HEK293 (cell line): ENCODE measurements at regions not wholly inside any gene's neighbourhood (a gene's known extent, or its start where the extent isn't known, plus 50 kb on each side); places are given as distances from the start of the nearest gene placed in this dataset.

ENCODE experiments used
- CTCF ChIA-PET: fragments of 350-600 bp; formaldehyde crosslinking; extraction: SDS; loops from one replicate; lab custom pipeline; 2021; ENCODE audit warnings: antibody characterized with exemption; lab: Yijun Ruan, JAX
- POLR2A ChIA-PET: fragments of 300-600 bp; formaldehyde crosslinking; extraction: SDS; loops from one replicate; lab custom pipeline; 2020; ENCODE audit warnings: antibody characterized with exemption, inconsistent platforms; lab: Yijun Ruan, JAX
- H3K27ac ChIP-seq: fragments of 200-500 bp; sonication (Bioruptor generic); 2 replicates; pipeline ENCODE4 v1.5.1; 2014; ENCODE audit warnings: low read depth, low read length, control low read depth, inconsistent platforms; ENCODE audit errors: extremely low read depth
- H3K36me3 ChIP-seq, 2 experiments: fragments of 200-500 bp in 1 of 2; sonication (Bioruptor generic) in 1 of 2; 1 replicate in 1 of 2; 2 replicates in 1 of 2; pipeline ENCODE4 v1.5.1; 2014 to 2017; ENCODE audit warnings: inconsistent platforms in 2 of 2, low read length in 2 of 2; ENCODE audit not compliant: control insufficient read depth in 2 of 2, insufficient read depth in 1 of 2
- H3K4me1 ChIP-seq: fragments of 200-500 bp; sonication (Bioruptor generic); 2 replicates; pipeline ENCODE4 v1.5.1; 2014; ENCODE audit warnings: mild to moderate bottlenecking, low read length, inconsistent platforms; ENCODE audit not compliant: control insufficient read depth, insufficient read depth
- H3K4me3 ChIP-seq: 2 replicates; pipeline ENCODE4 v1.5.1; 2011; ENCODE audit warnings: low read depth, mild to moderate bottlenecking, control low read depth, low read length, moderate library complexity
- H3K9me3 ChIP-seq: fragments of 200-500 bp; sonication (Bioruptor generic); 2 replicates; pipeline ENCODE4 v1.5.1; 2014; ENCODE audit warnings: low read depth, low read length, inconsistent platforms; ENCODE audit not compliant: control insufficient read depth, insufficient read depth
- CTCF ChIP-seq: fragments of 450-650 bp; formaldehyde crosslinking; IDR thresholded peaks from 2 replicates; pipeline ENCODE4 v1.5.1; 2016; ENCODE audit warnings: missing biosample characterization, missing genetic modification characterization
- GLI2 ChIP-seq: fragments of 450-650 bp; formaldehyde crosslinking; IDR thresholded peaks from 2 replicates; pipeline ENCODE4; 2017; ENCODE audit warnings: missing biosample characterization, missing genetic modification characterization, low read depth, borderline replicate concordance
- GLI4 ChIP-seq: fragments of 450-650 bp; formaldehyde crosslinking; IDR thresholded peaks from 2 replicates; pipeline ENCODE4 v1.5.1; 2016; ENCODE audit warnings: missing biosample characterization, missing genetic modification characterization
- KLF10 ChIP-seq: fragments of 450-650 bp; IDR thresholded peaks from 2 replicates; pipeline ENCODE4 v1.5.1; 2018; ENCODE audit warnings: missing biosample characterization, mild to moderate bottlenecking, missing genetic modification characterization
- ZBTB26 ChIP-seq: fragments of 450-650 bp; formaldehyde crosslinking; optimal IDR thresholded peaks from 2 replicates; pipeline ENCODE3; 2016; ENCODE audit warnings: missing biosample characterization, mild to moderate bottlenecking, missing genetic modification characterization
- ZNF121 ChIP-seq: fragments of 450-650 bp; formaldehyde crosslinking; IDR thresholded peaks from 2 replicates; pipeline ENCODE4 v1.5.1; 2016; ENCODE audit warnings: missing biosample characterization, missing genetic modification characterization
- ZNF133 ChIP-seq: fragments of 450-650 bp; formaldehyde crosslinking; IDR thresholded peaks from 2 replicates; pipeline ENCODE4 v1.5.1; 2016; ENCODE audit warnings: missing biosample characterization, missing genetic modification characterization
- ZNF146 ChIP-seq: fragments of 450-650 bp; formaldehyde crosslinking; IDR thresholded peaks from 2 replicates; pipeline ENCODE4 v1.5.1; 2016; ENCODE audit warnings: missing biosample characterization, missing genetic modification characterization
- ZNF175 ChIP-seq: fragments of 450-650 bp; formaldehyde crosslinking; IDR thresholded peaks from 2 replicates; pipeline ENCODE4 v1.5.1; 2016; ENCODE audit warnings: missing biosample characterization, missing genetic modification characterization
- ZNF514 ChIP-seq: fragments of 450-650 bp; formaldehyde crosslinking; IDR thresholded peaks from 2 replicates; pipeline ENCODE4 v1.5.1; 2016; ENCODE audit warnings: missing biosample characterization, missing genetic modification characterization
- ZNF639 ChIP-seq: fragments of 450-650 bp; formaldehyde crosslinking; IDR thresholded peaks from 2 replicates; pipeline ENCODE4 v1.5.1; 2016; ENCODE audit warnings: missing biosample characterization, missing genetic modification characterization
- ZSCAN4 ChIP-seq: fragments of 450-650 bp; formaldehyde crosslinking; IDR thresholded peaks from 2 replicates; pipeline ENCODE4 v1.5.1; 2017; ENCODE audit warnings: missing biosample characterization, missing genetic modification characterization
- TF ChIP-seq, protein P1 (sequence below): fragments of 450-650 bp; formaldehyde crosslinking; IDR thresholded peaks from 2 replicates; pipeline ENCODE4 v1.5.1; 2016; ENCODE audit warnings: missing biosample characterization, missing genetic modification characterization
- TF ChIP-seq, protein P2 (sequence below): fragments of 450-650 bp; formaldehyde crosslinking; IDR thresholded peaks from 2 replicates; pipeline ENCODE4 v1.5.1; 2016; ENCODE audit warnings: missing biosample characterization, missing genetic modification characterization
- TF ChIP-seq, protein P3 (sequence below): fragments of 450-650 bp; formaldehyde crosslinking; IDR thresholded peaks from 2 replicates; pipeline ENCODE4 v1.5.1; 2016; ENCODE audit warnings: missing biosample characterization, missing genetic modification characterization
- TF ChIP-seq, protein P4 (sequence below): fragments of 450-650 bp; formaldehyde crosslinking; IDR thresholded peaks from 2 replicates; pipeline ENCODE4 v1.5.1; 2017; ENCODE audit warnings: missing biosample characterization, missing genetic modification characterization

DNA sequence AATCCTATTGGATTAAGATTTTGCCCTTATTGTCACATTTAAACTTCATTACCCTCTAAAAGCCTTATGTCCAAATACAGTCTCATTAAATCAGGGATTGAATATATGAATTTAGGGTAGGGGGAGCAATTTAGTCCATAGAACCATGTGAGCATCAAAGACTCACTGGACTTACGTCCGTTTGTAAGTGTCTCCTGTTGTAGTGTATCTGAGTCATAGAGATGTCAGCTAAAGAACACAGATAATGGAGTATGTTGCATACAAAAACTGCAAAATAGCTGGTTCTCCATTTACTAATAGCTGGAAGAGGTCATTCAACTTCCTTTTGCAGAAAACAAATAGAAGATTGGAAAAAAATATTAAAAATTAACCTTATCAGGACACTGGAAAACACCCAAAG, 599.1 kb upstream of the SOX9 start (continued):
- TF ChIP-seq, protein P1, sequence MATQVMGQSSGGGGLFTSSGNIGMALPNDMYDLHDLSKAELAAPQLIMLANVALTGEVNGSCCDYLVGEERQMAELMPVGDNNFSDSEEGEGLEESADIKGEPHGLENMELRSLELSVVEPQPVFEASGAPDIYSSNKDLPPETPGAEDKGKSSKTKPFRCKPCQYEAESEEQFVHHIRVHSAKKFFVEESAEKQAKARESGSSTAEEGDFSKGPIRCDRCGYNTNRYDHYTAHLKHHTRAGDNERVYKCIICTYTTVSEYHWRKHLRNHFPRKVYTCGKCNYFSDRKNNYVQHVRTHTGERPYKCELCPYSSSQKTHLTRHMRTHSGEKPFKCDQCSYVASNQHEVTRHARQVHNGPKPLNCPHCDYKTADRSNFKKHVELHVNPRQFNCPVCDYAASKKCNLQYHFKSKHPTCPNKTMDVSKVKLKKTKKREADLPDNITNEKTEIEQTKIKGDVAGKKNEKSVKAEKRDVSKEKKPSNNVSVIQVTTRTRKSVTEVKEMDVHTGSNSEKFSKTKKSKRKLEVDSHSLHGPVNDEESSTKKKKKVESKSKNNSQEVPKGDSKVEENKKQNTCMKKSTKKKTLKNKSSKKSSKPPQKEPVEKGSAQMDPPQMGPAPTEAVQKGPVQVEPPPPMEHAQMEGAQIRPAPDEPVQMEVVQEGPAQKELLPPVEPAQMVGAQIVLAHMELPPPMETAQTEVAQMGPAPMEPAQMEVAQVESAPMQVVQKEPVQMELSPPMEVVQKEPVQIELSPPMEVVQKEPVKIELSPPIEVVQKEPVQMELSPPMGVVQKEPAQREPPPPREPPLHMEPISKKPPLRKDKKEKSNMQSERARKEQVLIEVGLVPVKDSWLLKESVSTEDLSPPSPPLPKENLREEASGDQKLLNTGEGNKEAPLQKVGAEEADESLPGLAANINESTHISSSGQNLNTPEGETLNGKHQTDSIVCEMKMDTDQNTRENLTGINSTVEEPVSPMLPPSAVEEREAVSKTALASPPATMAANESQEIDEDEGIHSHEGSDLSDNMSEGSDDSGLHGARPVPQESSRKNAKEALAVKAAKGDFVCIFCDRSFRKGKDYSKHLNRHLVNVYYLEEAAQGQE (tag by site-specific recombination): no peak
- TF ChIP-seq, protein P2, sequence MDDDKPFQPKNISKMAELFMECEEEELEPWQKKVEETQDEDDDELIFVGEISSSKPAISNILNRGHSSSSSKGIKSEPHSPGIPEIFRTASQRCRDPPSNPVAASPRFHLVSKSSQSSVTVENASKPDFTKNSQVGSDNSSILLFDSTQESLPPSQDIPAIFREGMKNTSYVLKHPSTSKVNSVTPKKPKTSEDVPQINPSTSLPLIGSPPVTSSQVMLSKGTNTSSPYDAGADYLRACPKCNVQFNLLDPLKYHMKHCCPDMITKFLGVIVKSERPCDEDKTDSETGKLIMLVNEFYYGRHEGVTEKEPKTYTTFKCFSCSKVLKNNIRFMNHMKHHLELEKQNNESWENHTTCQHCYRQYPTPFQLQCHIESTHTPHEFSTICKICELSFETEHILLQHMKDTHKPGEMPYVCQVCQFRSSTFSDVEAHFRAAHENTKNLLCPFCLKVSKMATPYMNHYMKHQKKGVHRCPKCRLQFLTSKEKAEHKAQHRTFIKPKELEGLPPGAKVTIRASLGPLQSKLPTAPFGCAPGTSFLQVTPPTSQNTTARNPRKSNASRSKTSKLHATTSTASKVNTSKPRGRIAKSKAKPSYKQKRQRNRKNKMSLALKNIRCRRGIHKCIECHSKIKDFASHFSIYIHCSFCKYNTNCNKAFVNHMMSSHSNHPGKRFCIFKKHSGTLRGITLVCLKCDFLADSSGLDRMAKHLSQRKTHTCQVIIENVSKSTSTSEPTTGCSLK (tag by site-specific recombination): no peak
- TF ChIP-seq, protein P3, sequence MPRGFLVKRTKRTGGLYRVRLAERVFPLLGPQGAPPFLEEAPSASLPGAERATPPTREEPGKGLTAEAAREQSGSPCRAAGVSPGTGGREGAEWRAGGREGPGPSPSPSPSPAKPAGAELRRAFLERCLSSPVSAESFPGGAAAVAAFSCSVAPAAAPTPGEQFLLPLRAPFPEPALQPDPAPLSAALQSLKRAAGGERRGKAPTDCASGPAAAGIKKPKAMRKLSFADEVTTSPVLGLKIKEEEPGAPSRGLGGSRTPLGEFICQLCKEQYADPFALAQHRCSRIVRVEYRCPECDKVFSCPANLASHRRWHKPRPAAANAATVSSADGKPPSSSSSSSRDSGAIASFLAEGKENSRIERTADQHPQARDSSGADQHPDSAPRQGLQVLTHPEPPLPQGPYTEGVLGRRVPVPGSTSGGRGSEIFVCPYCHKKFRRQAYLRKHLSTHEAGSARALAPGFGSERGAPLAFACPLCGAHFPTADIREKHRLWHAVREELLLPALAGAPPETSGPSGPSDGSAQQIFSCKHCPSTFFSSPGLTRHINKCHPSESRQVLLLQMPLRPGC (tag by site-specific recombination): no peak
- TF ChIP-seq, all 188 proteins: peak for 0

DNA sequence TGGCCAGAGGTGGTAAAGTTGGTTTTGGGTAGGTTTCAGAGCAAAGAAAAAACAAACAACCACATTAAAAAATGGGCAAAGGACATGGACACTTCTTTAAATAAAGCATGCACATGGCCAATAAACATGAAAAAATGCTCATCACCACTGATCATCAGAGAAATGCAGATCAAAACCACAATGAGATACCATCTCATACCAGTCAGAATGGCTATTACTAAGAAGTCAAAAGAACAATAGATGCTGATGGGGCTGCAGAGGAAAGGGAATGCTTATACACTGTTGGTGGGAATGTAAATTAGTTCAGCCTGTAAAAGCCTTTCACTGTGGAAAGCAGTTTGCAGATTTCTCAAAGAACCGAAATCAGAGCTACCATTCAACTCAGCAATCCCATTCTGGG, 598.4 kb upstream of the SOX9 start:
- H3K9me3 ChIP-seq: no peaks in the 10 kb centered on the region; the same call in 1 of the 2 replicates
- TF ChIP-seq ZNF514 (tag by site-specific recombination): no peak
- TF ChIP-seq, all 188 proteins: peak for 0
- POLR2A ChIA-PET: no interaction called here
- no peak overlapping the region for H3K4me3 ChIP-seq
- H3K4me1 ChIP-seq: no peaks in the 10 kb centered on the region
- H3K27ac ChIP-seq: no peak overlapping the region
- H3K36me3 ChIP-seq: no peaks in the 10 kb centered on the region
- CTCF ChIA-PET: no interaction called here

DNA sequence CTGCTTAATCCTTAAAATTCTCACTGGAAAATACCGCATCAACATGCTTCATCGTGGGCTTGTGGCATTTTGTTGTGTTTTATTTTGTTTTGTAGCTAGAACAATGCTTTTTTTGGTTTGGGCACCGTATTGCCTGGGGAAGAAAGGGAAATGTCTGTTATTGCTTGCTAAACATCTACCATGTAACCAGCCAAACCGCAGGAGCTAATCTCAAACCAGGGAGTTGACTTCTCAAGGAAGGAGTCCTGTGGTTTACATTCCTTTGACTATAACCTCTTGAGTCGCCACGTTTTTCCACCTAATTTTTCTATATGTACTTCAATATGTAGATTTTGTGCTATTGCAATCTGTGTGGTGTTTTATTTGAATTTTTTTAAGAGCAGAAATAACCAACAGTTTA, 593.5 kb upstream of the SOX9 start:
- H3K4me3 ChIP-seq: no peak overlapping the region
- no peaks in the 10 kb centered on the region for H3K36me3 ChIP-seq
- no peaks in the 10 kb centered on the region for H3K4me1 ChIP-seq
- ChIA-PET CTCF (no interaction called here), POLR2A (no interaction called here)
- H3K27ac ChIP-seq: no peak overlapping the region
- TF ChIP-seq GLI4 (tag by site-specific recombination) (no peak), ZNF639 (tag by site-specific recombination) (no peak), KLF10 (tag by site-specific recombination) (no peak), ZNF121 (tag by site-specific recombination) (no peak), ZNF133 (no peak), GLI2 (tag by site-specific recombination) (no peak), ZBTB26 (no peak), ZNF146 (tag by site-specific recombination) (no peak), CTCF (tag by site-specific recombination) (no peak), ZNF175 (tag by site-specific recombination) (no peak), ZSCAN4 (no peak)
- TF ChIP-seq, protein P4, sequence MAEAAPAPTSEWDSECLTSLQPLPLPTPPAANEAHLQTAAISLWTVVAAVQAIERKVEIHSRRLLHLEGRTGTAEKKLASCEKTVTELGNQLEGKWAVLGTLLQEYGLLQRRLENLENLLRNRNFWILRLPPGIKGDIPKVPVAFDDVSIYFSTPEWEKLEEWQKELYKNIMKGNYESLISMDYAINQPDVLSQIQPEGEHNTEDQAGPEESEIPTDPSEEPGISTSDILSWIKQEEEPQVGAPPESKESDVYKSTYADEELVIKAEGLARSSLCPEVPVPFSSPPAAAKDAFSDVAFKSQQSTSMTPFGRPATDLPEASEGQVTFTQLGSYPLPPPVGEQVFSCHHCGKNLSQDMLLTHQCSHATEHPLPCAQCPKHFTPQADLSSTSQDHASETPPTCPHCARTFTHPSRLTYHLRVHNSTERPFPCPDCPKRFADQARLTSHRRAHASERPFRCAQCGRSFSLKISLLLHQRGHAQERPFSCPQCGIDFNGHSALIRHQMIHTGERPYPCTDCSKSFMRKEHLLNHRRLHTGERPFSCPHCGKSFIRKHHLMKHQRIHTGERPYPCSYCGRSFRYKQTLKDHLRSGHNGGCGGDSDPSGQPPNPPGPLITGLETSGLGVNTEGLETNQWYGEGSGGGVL (tag by site-specific recombination): no peak
- H3K9me3 ChIP-seq: no peaks in the 10 kb centered on the region; the same call in 1 of the 2 replicates
